HL-60/S4 treated with phorbol 12-myristate 13-acetate at 8.2 ng/mL for 4 days and 3 days (cell line): ENCODE measurements at regions not wholly inside any gene's neighbourhood (a gene's known extent, or its start where the extent isn't known, plus 50 kb on each side); places are given as distances from the start of the nearest gene placed in this dataset.
"Not testable (repeated sequence)": the region's sequence is repeated elsewhere in the genome, so short reads cannot be mapped to it uniquely, and the experiment has no call there.

Experiments
- in situ Hi-C: fragments of 300-500 bp; cut with MboI; formaldehyde crosslinking; loops from 2 replicates; pipeline ENCODE4 v1.15.0; 2022; ENCODE audit warnings: low sequenced_read_pairs

- in situ Hi-C loops: not testable (repeated sequence)
Observed at GRCh38 chr1:221978631-221979334, 236.9 kb upstream of the DUSP10 start.

GRCh38 chr1:221973787-221974186 is 231.9 kb upstream of the DUSP10 start:
- in situ Hi-C loops: not testable (repeated sequence)

GRCh38 chr1:221972276-221973235 is 230.7 kb upstream of the DUSP10 start:
- in situ Hi-C loops: no loop called here

GRCh38 chr1:221971035-221971434 is 229.1 kb upstream of the DUSP10 start:
- in situ Hi-C loops: not testable (repeated sequence)

GRCh38 chr1:221969298-221969858 is 227.5 kb upstream of the DUSP10 start:
- in situ Hi-C loops: not testable (repeated sequence)

GRCh38 chr1:221967538-221967937 is 225.6 kb upstream of the DUSP10 start:
- in situ Hi-C loops: not testable (repeated sequence)

- in situ Hi-C loops: not testable (repeated sequence)
Observed at GRCh38 chr1:221966888-221967287, 225.0 kb upstream of the DUSP10 start.

- in situ Hi-C loops: not testable (repeated sequence)
Observed at GRCh38 chr1:221965891-221966290, 224.0 kb upstream of the DUSP10 start.

- in situ Hi-C loops: no loop called here
Observed at GRCh38 chr1:221965252-221965651, 223.4 kb upstream of the DUSP10 start.

- in situ Hi-C loops: no loop called here
Observed at GRCh38 chr1:221963742-221964141, 221.9 kb upstream of the DUSP10 start.

- in situ Hi-C loops: no loop called here
Observed at GRCh38 chr1:221962385-221962784, 220.5 kb upstream of the DUSP10 start.

GRCh38 chr1:221961532-221962292 is 219.8 kb upstream of the DUSP10 start:
- in situ Hi-C loops: no loop called here

- in situ Hi-C loops: not testable (repeated sequence)
Observed at GRCh38 chr1:221958161-221958562, 216.3 kb upstream of the DUSP10 start.

GRCh38 chr1:221957350-221957749 is 215.5 kb upstream of the DUSP10 start:
- in situ Hi-C loops: not testable (repeated sequence)

- in situ Hi-C loops: no loop called here
Observed at GRCh38 chr1:221949996-221950395, 208.1 kb upstream of the DUSP10 start.

GRCh38 chr1:221948459-221948858 is 206.6 kb upstream of the DUSP10 start:
- in situ Hi-C loops: no loop called here

GRCh38 chr1:221947731-221948130 is 205.8 kb upstream of the DUSP10 start:
- in situ Hi-C loops: no loop called here

GRCh38 chr1:221946768-221947167 is 204.9 kb upstream of the DUSP10 start:
- in situ Hi-C loops: no loop called here

- in situ Hi-C loops: no loop called here
Observed at GRCh38 chr1:221945669-221946068, 203.8 kb upstream of the DUSP10 start.

GRCh38 chr1:221944247-221944870 is 202.5 kb upstream of the DUSP10 start:
- in situ Hi-C loops: no loop called here
